ENCODE measurements at regions not wholly inside any gene's neighbourhood (a gene's known extent, or its start where the extent isn't known, plus 50 kb on each side); places are given as distances from the start of the nearest gene placed in this dataset.

DNA sequence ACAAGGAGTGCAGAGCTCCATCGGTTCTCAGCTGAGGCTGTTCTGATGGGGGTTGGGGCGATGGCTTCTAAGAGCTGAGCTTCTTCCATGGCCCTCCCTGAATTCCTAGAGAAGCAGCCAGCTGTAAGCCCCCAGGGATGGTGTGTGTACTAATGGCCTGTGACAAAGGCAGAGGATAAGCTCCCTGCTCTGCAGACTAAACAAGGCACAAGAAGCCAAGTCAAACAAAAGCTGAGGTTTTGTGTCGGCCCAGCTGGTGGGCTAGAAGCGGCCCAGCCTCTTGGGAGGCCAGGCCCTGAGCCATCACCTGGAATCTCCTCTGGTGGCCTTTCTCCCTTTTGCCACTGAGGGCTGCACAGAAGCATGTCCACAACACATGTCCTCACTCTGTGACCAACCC is 75.0 kb upstream of the XPA start:
- no peak overlapping the region for H2AK9ac ChIP-seq (replicated peaks; ENCODE audit: low read depth, low read length, poor library complexity)
- no peaks in the 10 kb centered on the region; the same call in 1 of the 2 replicates for H3K4me1 ChIP-seq (ENCODE audit: control insufficient read depth, insufficient read depth, low read length)
- H2BK5ac ChIP-seq (ENCODE audit: low read depth, low read length, poor library complexity, severe bottlenecking), result no peak overlapping the region
- no peak overlapping the region for H3K18ac ChIP-seq (ENCODE audit: low read depth, low read length)
- H3K4me2 ChIP-seq (ENCODE audit: low read depth, low read length), result no peak overlapping the region
- DNase-seq (no peak), ATAC-seq (ENCODE audit: low read depth) (no peak)
- no peak overlapping the region for H2AK5ac ChIP-seq (ENCODE audit: low read depth, low read length)
- no peak overlapping the region for H2BK15ac ChIP-seq (ENCODE audit: low read depth, low read length)
- WGBS, 2 experiments (ENCODE audit: extremely low coverage in 2 of 2, insufficient read length in 1 of 2), result 0% methylated on average over 1 of the region's 4 CpGs; no CpG with 5 or more reads in 1 of the 2 experiments
- BruUV-seq (replicated peaks), result no TSS peak
- H2BK20ac ChIP-seq (ENCODE audit: low read depth, low read length), result no peak overlapping the region
- POLR2A ChIA-PET (ENCODE audit: unreplicated experiment), result no interaction called here
- H4K20me1 ChIP-seq (ENCODE audit: insufficient read depth, low read length), result no peaks in the 10 kb centered on the region
- H3K79me1 ChIP-seq (ENCODE audit: low read depth in 1 of 2, low read length in 2 of 2), result no peaks in the 10 kb centered on the region
- H3K23ac ChIP-seq (ENCODE audit: low read depth, low read length), result no peak overlapping the region
- H3K4ac ChIP-seq (ENCODE audit: low read depth, low read length), result no peak overlapping the region
- no peak overlapping the region for H3K56ac ChIP-seq (ENCODE audit: extremely low read depth, insufficient read depth, low read length)
- no peak overlapping the region for H4K5ac ChIP-seq (ENCODE audit: low read depth, low read length)
- H3K14ac ChIP-seq (replicated peaks; ENCODE audit: low read depth, low read length), result no peak overlapping the region
- no peak overlapping the region for H4K8ac ChIP-seq (ENCODE audit: low read depth in 2 of 2, low read length in 2 of 2)
- no peak overlapping the region for H2AFZ ChIP-seq (replicated peaks; ENCODE audit: low read length, poor library complexity)
- intact Hi-C loops (cut with micrococcal nuclease), result no loop called here
- no peaks in the 10 kb centered on the region for H3K9me3 ChIP-seq (ENCODE audit: control insufficient read depth, insufficient read depth, low read length)
- H3K9me1 ChIP-seq (ENCODE audit: insufficient read depth, low read length), result no peaks in the 10 kb centered on the region
- H3K9ac ChIP-seq (ENCODE audit: low read depth, low read length), result no peak overlapping the region
- no peak overlapping the region for H4K91ac ChIP-seq (ENCODE audit: insufficient read depth, low read depth, low read length)
- H3K4me3 ChIP-seq (ENCODE audit: insufficient read depth, low read depth, low read length), result no peak overlapping the region
- CTCF ChIA-PET, result no interaction called here
- no peaks in the 10 kb centered on the region for H3K36me3 ChIP-seq (ENCODE audit: control insufficient read depth, insufficient read depth, low read length)
- dilution Hi-C loops (cut with HindIII; ENCODE audit: low sequenced_read_pairs, unreplicated experiment), result no loop called here
- in situ Hi-C loops (cut with MboI; ENCODE audit: low sequenced_read_pairs), result no loop called here
- H3K27me3 ChIP-seq (ENCODE audit: control insufficient read depth, insufficient read depth, low read length), result peaks cover 33% of the 10 kb centered on the region
- TF ChIP-seq MAZ (IDR thresholded peaks at IDR 0.05; ENCODE audit: borderline replicate concordance, low read depth, low read length) (no peak), RAD21 (IDR thresholded peaks at IDR 0.05; ENCODE audit: low read length) (no peak), MAFK (IDR thresholded peaks at IDR 0.05; ENCODE audit: low read depth, low read length) (no peak), RFX5 (IDR thresholded peaks at IDR 0.05; ENCODE audit: low read depth, low read length) (no peak), RCOR1 (IDR thresholded peaks at IDR 0.05; ENCODE audit: insufficient replicate concordance, low read length) (no peak), SMC3 (IDR thresholded peaks at IDR 0.05; ENCODE audit: low read depth, low read length) (no peak), MXI1 (IDR thresholded peaks at IDR 0.05; ENCODE audit: borderline replicate concordance, low read depth, low read length) (no peak), BHLHE40 (IDR thresholded peaks at IDR 0.05; ENCODE audit: low read depth, low read length) (no peak), NFE2L2 (IDR thresholded peaks at IDR 0.05; ENCODE audit: low read depth, low read length) (no peak), FOS (IDR thresholded peaks at IDR 0.05; ENCODE audit: low read depth, low read length) (no peak), CHD1 (IDR thresholded peaks at IDR 0.05; ENCODE audit: low read depth, low read length) (no peak), CEBPB (IDR thresholded peaks at IDR 0.05; ENCODE audit: low read depth, low read length) (no peak), POLR2A (IDR thresholded peaks at IDR 0.05; ENCODE audit: low read depth, low read length) (no peak)
- TF ChIP-seq, protein P1, sequence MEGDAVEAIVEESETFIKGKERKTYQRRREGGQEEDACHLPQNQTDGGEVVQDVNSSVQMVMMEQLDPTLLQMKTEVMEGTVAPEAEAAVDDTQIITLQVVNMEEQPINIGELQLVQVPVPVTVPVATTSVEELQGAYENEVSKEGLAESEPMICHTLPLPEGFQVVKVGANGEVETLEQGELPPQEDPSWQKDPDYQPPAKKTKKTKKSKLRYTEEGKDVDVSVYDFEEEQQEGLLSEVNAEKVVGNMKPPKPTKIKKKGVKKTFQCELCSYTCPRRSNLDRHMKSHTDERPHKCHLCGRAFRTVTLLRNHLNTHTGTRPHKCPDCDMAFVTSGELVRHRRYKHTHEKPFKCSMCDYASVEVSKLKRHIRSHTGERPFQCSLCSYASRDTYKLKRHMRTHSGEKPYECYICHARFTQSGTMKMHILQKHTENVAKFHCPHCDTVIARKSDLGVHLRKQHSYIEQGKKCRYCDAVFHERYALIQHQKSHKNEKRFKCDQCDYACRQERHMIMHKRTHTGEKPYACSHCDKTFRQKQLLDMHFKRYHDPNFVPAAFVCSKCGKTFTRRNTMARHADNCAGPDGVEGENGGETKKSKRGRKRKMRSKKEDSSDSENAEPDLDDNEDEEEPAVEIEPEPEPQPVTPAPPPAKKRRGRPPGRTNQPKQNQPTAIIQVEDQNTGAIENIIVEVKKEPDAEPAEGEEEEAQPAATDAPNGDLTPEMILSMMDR (conservative IDR thresholded peaks at IDR 0.05; ENCODE audit: low read depth, low read length), result no peak
- TF ChIP-seq, protein P2, sequence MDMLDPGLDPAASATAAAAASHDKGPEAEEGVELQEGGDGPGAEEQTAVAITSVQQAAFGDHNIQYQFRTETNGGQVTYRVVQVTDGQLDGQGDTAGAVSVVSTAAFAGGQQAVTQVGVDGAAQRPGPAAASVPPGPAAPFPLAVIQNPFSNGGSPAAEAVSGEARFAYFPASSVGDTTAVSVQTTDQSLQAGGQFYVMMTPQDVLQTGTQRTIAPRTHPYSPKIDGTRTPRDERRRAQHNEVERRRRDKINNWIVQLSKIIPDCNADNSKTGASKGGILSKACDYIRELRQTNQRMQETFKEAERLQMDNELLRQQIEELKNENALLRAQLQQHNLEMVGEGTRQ (IDR thresholded peaks at IDR 0.05; ENCODE audit: low read depth, low read length), result no peak
- TF ChIP-seq, protein P3, sequence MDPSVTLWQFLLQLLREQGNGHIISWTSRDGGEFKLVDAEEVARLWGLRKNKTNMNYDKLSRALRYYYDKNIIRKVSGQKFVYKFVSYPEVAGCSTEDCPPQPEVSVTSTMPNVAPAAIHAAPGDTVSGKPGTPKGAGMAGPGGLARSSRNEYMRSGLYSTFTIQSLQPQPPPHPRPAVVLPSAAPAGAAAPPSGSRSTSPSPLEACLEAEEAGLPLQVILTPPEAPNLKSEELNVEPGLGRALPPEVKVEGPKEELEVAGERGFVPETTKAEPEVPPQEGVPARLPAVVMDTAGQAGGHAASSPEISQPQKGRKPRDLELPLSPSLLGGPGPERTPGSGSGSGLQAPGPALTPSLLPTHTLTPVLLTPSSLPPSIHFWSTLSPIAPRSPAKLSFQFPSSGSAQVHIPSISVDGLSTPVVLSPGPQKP (IDR thresholded peaks at IDR 0.05; ENCODE audit: borderline replicate concordance, low read depth, low read length), result no peak
- H2BK120ac ChIP-seq (ENCODE audit: low read depth, low read length), result no peak overlapping the region
- H3K27ac ChIP-seq (ENCODE audit: insufficient read depth, low read length), result no peak overlapping the region
